A673 (cell line): ENCODE measurements at regions not wholly inside any gene's neighbourhood (a gene's known extent, or its start where the extent isn't known, plus 50 kb on each side); places are given as distances from the start of the nearest gene placed in this dataset.
"Not testable (repeated sequence)": the region's sequence is repeated elsewhere in the genome, so short reads cannot be mapped to it uniquely, and the experiment has no call there.

Experiments
- BruUV-seq: library from RNA; stranded (reverse); fragments of 400-500 nt; replicated peaks from 2 replicates; lab custom pipeline; 2021; lab: Mats Ljungman, UMichigan
- CTCF ChIA-PET: fragments of 300-600 bp; sonication (Branson Sonifier 250); formaldehyde crosslinking; loops from one replicate; lab custom pipeline; 2022; ENCODE audit warnings: antibody characterized with exemption; lab: Charles Lee
- POLR2A ChIA-PET: fragments of 300-600 bp; sonication (Branson Sonifier 250); formaldehyde crosslinking; loops from one replicate; lab custom pipeline; 2022; ENCODE audit warnings: antibody characterized with exemption; ENCODE audit not compliant: low non-redundant PET; lab: Charles Lee
- DNase-seq: peaks from one replicate; pipeline ENCODE4 v3.0.0-alpha.2; 2015; ENCODE audit warnings: low spot score
- H3K27ac ChIP-seq: fragments of 200-600 bp; sonication (generic); 2 replicates; pipeline ENCODE4 v1.5.1; 2016; ENCODE audit warnings: mixed run types, low read depth, mild to moderate bottlenecking, mixed read lengths, antibody characterized with exemption, low read length; ENCODE audit not compliant: poor library complexity, severe bottlenecking
- H3K27me3 ChIP-seq: fragments of 200-600 bp; sonication (generic); replicated peaks from 2 replicates; pipeline ENCODE4 v1.6.1; 2017; ENCODE audit warnings: mixed run types, low read depth, mild to moderate bottlenecking, mixed read lengths, antibody characterized with exemption, low read length; ENCODE audit not compliant: insufficient read depth, poor library complexity
- H3K36me3 ChIP-seq: fragments of 200-600 bp; sonication (generic); 2 replicates; pipeline ENCODE4 v1.6.1; 2016; ENCODE audit warnings: mixed run types, mild to moderate bottlenecking, mixed read lengths, antibody characterized with exemption, low read length; ENCODE audit not compliant: insufficient read depth, poor library complexity, severe bottlenecking
- H3K4me1 ChIP-seq: fragments of 200-600 bp; sonication (generic); 2 replicates; pipeline ENCODE4 v1.6.1; 2017; ENCODE audit warnings: mixed run types, mild to moderate bottlenecking, mixed read lengths, antibody characterized with exemption, low read length; ENCODE audit not compliant: insufficient read depth, poor library complexity, severe bottlenecking
- H3K4me3 ChIP-seq: fragments of 200-600 bp; sonication (generic); 2 replicates; pipeline ENCODE4 v1.5.1; 2016; ENCODE audit warnings: low read depth, mixed run types, mild to moderate bottlenecking, mixed read lengths, low read length; ENCODE audit not compliant: poor library complexity, severe bottlenecking
- H3K9me3 ChIP-seq: fragments of 200-600 bp; sonication (generic); 2 replicates; pipeline ENCODE4 v1.6.1; 2016; ENCODE audit warnings: mixed run types, low read depth, mild to moderate bottlenecking, mixed read lengths, antibody characterized with exemption, low read length; ENCODE audit not compliant: poor library complexity, severe bottlenecking
- CTCF ChIP-seq: fragments of 300-800, 200-600 bp; sonication (generic); conservative IDR thresholded peaks from 2 replicates; pipeline ENCODE4 v1.5.1; 2017; ENCODE audit warnings: low read depth, mild to moderate bottlenecking, antibody characterized with exemption, low read length, moderate library complexity, mixed read lengths
- EZH2 ChIP-seq: fragments of 200-600 bp; sonication (generic); IDR thresholded peaks from 2 replicates; pipeline ENCODE4 v1.6.1; 2017; ENCODE audit warnings: borderline replicate concordance, low read depth, mild to moderate bottlenecking, mixed read lengths, antibody characterized with exemption, low read length; ENCODE audit not compliant: poor library complexity, severe bottlenecking
- intact Hi-C: fragments of 100-400 bp; cut with micrococcal nuclease; formaldehyde crosslinking; loops from one replicate; pipeline ENCODE4 v1.10.0; 2022; ENCODE audit not compliant: unreplicated experiment

- H3K9me3 ChIP-seq: peaks cover 36% of the 10 kb centered on the region
- BruUV-seq, CTCF ChIA-PET, H3K4me1 ChIP-seq, POLR2A ChIA-PET, intact Hi-C loops, H3K36me3 ChIP-seq, H3K27me3 ChIP-seq, H3K27ac ChIP-seq, H3K4me3 ChIP-seq, DNase-seq: not testable (repeated sequence)
Observed at GRCh38 chr5:12574298-12575093, 670.2 kb upstream of the CTNND2 start.

- H3K27ac ChIP-seq, H3K27me3 ChIP-seq, H3K4me1 ChIP-seq, DNase-seq, intact Hi-C loops, H3K36me3 ChIP-seq, H3K4me3 ChIP-seq, CTCF ChIA-PET, BruUV-seq, POLR2A ChIA-PET: not testable (repeated sequence)
- peaks cover 36% of the 10 kb centered on the region for H3K9me3 ChIP-seq
Observed at GRCh38 chr5:12573916-12574297, 669.7 kb upstream of the CTNND2 start.

- Histone ChIP-seq H3K36me3 (no peaks in the 10 kb centered on the region), H3K9me3 (peaks cover 41% of the 10 kb centered on the region), H3K4me3 (no peak overlapping the region), H3K27me3 (no peaks in the 10 kb centered on the region), H3K4me1 (no peaks in the 10 kb centered on the region), H3K27ac (no peak overlapping the region)
- TF ChIP-seq EZH2 (no peak), CTCF (no peak)
- intact Hi-C loops: no loop called here
- DNase-seq: no peak
- POLR2A ChIA-PET: no interaction called here
- BruUV-seq: no TSS peak
- CTCF ChIA-PET: no interaction called here
Observed at GRCh38 chr5:12570688-12571087, 666.4 kb upstream of the CTNND2 start.

GRCh38 chr5:12566441-12566840 is 662.2 kb upstream of the CTNND2 start:
- Histone ChIP-seq H3K4me3 (no peak overlapping the region), H3K9me3 (peaks cover 27% of the 10 kb centered on the region), H3K27me3 (no peaks in the 10 kb centered on the region), H3K4me1 (no peaks in the 10 kb centered on the region), H3K27ac (no peak overlapping the region), H3K36me3 (no peaks in the 10 kb centered on the region)
- no peak for TF ChIP-seq EZH2
- TF ChIP-seq CTCF: no peak
- no peak for DNase-seq
- CTCF ChIA-PET: no interaction called here
- intact Hi-C loops: no loop called here
- BruUV-seq: no TSS peak
- POLR2A ChIA-PET: no interaction called here
